ENCODE measurements at regions not wholly inside any gene's neighbourhood (a gene's known extent, or its start where the extent isn't known, plus 50 kb on each side); places are given as distances from the start of the nearest gene placed in this dataset.
"Not testable (repeated sequence)": the region's sequence is repeated elsewhere in the genome, so short reads cannot be mapped to it uniquely, and the experiment has no call there.

- TF ChIP-seq CTCF (IDR thresholded peaks at IDR 0.05) = peak; percentile 32 to 61 (median 46)
- TF ChIP-seq POLR2A (IDR thresholded peaks at IDR 0.05) = not testable (repeated sequence)
Observed at GRCh38 chr9:34760196-34761040, 50.5 kb upstream of the CCL21 start.

Data from body of pancreas (tissue), 4 donors.